AG10803 (cell line): ENCODE measurements at regions not wholly inside any gene's neighbourhood (a gene's known extent, or its start where the extent isn't known, plus 50 kb on each side); places are given as distances from the start of the nearest gene placed in this dataset.

Experiments
- DNase-seq: peaks from one replicate; pipeline ENCODE4 v3.0.0; 2010; ENCODE audit warnings: low read depth
- H3K4me3 ChIP-seq: 2 replicates; pipeline ENCODE4 v1.5.1; 2011; ENCODE audit warnings: mild to moderate bottlenecking, low read length, control low read depth
- CTCF ChIP-seq: conservative IDR thresholded peaks from 2 replicates; pipeline ENCODE4 v1.5.1; 2011; ENCODE audit warnings: mild to moderate bottlenecking, low read length, control low read depth, inconsistent platforms

GRCh38 chr10:52563360-52563759, 209.2 kb downstream of the MBL2 start:
- TF ChIP-seq CTCF, result no peak
- peak; percentile 32 for DNase-seq
- H3K4me3 ChIP-seq, result no peak overlapping the region

- no peak overlapping the region for H3K4me3 ChIP-seq
- DNase-seq, result peak; percentile 71
- peak; percentile 71 for TF ChIP-seq CTCF
Measured at GRCh38 chr10:52566471-52567246, 205.9 kb downstream of the MBL2 start.

GRCh38 chr10:52567247-52567580, 205.4 kb downstream of the MBL2 start:
- H3K4me3 ChIP-seq, result no peak overlapping the region
- DNase-seq, result no peak
- TF ChIP-seq CTCF, result no peak

GRCh38 chr10:52568309-52568708, 204.3 kb downstream of the MBL2 start:
- TF ChIP-seq CTCF, result no peak
- peak; percentile 32 for DNase-seq
- H3K4me3 ChIP-seq, result no peak overlapping the region

- TF ChIP-seq CTCF, result no peak
- H3K4me3 ChIP-seq, result no peak overlapping the region
- DNase-seq, result no peak
Measured at GRCh38 chr10:52570490-52570889, 202.1 kb downstream of the MBL2 start.

- DNase-seq, result peak; percentile 48
- TF ChIP-seq CTCF, result no peak
- H3K4me3 ChIP-seq, result no peak overlapping the region
Measured at GRCh38 chr10:52571018-52571417, 201.6 kb downstream of the MBL2 start.

- TF ChIP-seq CTCF, result no peak
- DNase-seq, result no peak
- H3K4me3 ChIP-seq, result no peak overlapping the region
Measured at GRCh38 chr10:52571516-52572182, 200.9 kb downstream of the MBL2 start.
